ENCODE measurements at regions not wholly inside any gene's neighbourhood (a gene's known extent, or its start where the extent isn't known, plus 50 kb on each side); places are given as distances from the start of the nearest gene placed in this dataset.

GRCh38 chr4:112885897-112886296, 163.6 kb upstream of the ANK2 start:
- Histone ChIP-seq H3K4me1 (peaks cover 3% of the 10 kb centered on the region; the same call in 1 of the 2 replicates), H3K9me3 (no peaks in the 10 kb centered on the region), H3K4me3 (ENCODE audit: low read depth, low read length) (no peak overlapping the region), H3K27me3 (replicated peaks; ENCODE audit: control insufficient read depth, insufficient read depth, low read length) (no peaks in the 10 kb centered on the region), H3K36me3 (ENCODE audit: control insufficient read depth, insufficient read depth, low read length) (no peaks in the 10 kb centered on the region)
- H3K9me3 Mint-ChIP-seq (ENCODE audit: unreplicated experiment): no peaks in the 10 kb centered on the region
- no TSS peak for BruUV-seq (replicated peaks)
- no peaks in the 10 kb centered on the region for H3K36me3 Mint-ChIP-seq (ENCODE audit: insufficient read depth, unreplicated experiment)
- H3K4me1 Mint-ChIP-seq (ENCODE audit: low read depth, unreplicated experiment): no peaks in the 10 kb centered on the region
- H3K27ac Mint-ChIP-seq (ENCODE audit: unreplicated experiment): no peak overlapping the region
- intact Hi-C loops (cut with micrococcal nuclease; ENCODE audit: unreplicated experiment): no loop called here
- H3K4me3 Mint-ChIP-seq (ENCODE audit: unreplicated experiment): no peak overlapping the region
- TF ChIP-seq, protein P1, sequence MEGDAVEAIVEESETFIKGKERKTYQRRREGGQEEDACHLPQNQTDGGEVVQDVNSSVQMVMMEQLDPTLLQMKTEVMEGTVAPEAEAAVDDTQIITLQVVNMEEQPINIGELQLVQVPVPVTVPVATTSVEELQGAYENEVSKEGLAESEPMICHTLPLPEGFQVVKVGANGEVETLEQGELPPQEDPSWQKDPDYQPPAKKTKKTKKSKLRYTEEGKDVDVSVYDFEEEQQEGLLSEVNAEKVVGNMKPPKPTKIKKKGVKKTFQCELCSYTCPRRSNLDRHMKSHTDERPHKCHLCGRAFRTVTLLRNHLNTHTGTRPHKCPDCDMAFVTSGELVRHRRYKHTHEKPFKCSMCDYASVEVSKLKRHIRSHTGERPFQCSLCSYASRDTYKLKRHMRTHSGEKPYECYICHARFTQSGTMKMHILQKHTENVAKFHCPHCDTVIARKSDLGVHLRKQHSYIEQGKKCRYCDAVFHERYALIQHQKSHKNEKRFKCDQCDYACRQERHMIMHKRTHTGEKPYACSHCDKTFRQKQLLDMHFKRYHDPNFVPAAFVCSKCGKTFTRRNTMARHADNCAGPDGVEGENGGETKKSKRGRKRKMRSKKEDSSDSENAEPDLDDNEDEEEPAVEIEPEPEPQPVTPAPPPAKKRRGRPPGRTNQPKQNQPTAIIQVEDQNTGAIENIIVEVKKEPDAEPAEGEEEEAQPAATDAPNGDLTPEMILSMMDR (IDR thresholded peaks at IDR 0.05; ENCODE audit: insufficient read depth in 1 of 2, low read depth in 1 of 2, low read length in 1 of 2, severe bottlenecking in 1 of 2, unreplicated experiment in 1 of 2): no peak
- POLR2A ChIA-PET: interaction anchor here (1.0 kb wide), 1 partner anchor 10 kb away, joined by 3 read pairs; no protein-coding TSS in a partner anchor
- no peak for DNase-seq
- CTCF ChIA-PET: interaction anchor here (0.7 kb wide), 1 partner anchor 52 kb away, joined by 3 read pairs; no protein-coding TSS in a partner anchor
- no peaks in the 10 kb centered on the region for H3K27me3 Mint-ChIP-seq (ENCODE audit: insufficient read depth, unreplicated experiment)

DNA sequence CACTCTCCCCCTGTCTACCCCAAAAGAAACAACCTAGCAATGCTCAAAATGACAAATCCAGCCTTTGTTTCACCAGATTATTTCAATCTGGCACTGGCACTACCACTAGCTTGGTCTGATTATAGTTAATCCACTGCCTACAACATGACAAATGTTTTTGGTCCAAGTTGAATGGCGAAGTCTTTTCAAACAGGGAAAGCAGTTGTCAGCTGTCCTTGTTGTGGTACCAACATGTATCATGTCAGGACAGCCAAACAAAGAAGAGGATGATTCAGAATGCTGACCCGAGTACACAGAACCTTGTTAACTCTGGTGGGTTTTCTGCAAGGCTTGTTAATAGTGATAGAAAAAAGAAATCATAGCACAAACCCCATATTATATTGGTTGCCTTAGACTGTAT, 160.8 kb upstream of the ANK2 start:
- Mint-ChIP-seq H3K4me1 (ENCODE audit: low read depth, unreplicated experiment) (no peaks in the 10 kb centered on the region), H3K9me3 (ENCODE audit: unreplicated experiment) (no peaks in the 10 kb centered on the region), H3K36me3 (ENCODE audit: insufficient read depth, unreplicated experiment) (no peaks in the 10 kb centered on the region), H3K4me3 (ENCODE audit: unreplicated experiment) (no peak overlapping the region), H3K27me3 (ENCODE audit: insufficient read depth, unreplicated experiment) (no peaks in the 10 kb centered on the region), H3K27ac (ENCODE audit: unreplicated experiment) (no peak overlapping the region)
- intact Hi-C loops (cut with micrococcal nuclease; ENCODE audit: unreplicated experiment): no loop called here
- no TSS peak for BruUV-seq (replicated peaks)
- no peak overlapping the region for H3K4me3 ChIP-seq (ENCODE audit: low read depth, low read length)
- TF ChIP-seq, protein P1 (IDR thresholded peaks at IDR 0.05; ENCODE audit: insufficient read depth in 1 of 2, low read depth in 1 of 2, low read length in 1 of 2, severe bottlenecking in 1 of 2, unreplicated experiment in 1 of 2): no peak
- H3K27me3 ChIP-seq (replicated peaks; ENCODE audit: control insufficient read depth, insufficient read depth, low read length): no peaks in the 10 kb centered on the region
- no peaks in the 10 kb centered on the region for H3K9me3 ChIP-seq
- POLR2A ChIA-PET: no interaction called here
- no peaks in the 10 kb centered on the region for H3K36me3 ChIP-seq (ENCODE audit: control insufficient read depth, insufficient read depth, low read length)
- DNase-seq: no peak
- H3K4me1 ChIP-seq: peaks cover 3% of the 10 kb centered on the region; the same call in 1 of the 2 replicates
- CTCF ChIA-PET: no interaction called here

GRCh38 chr4:112889199-112889598, 160.3 kb upstream of the ANK2 start:
- Mint-ChIP-seq H3K9me3 (ENCODE audit: unreplicated experiment) (no peaks in the 10 kb centered on the region), H3K27ac (ENCODE audit: unreplicated experiment) (no peak overlapping the region), H3K36me3 (ENCODE audit: insufficient read depth, unreplicated experiment) (no peaks in the 10 kb centered on the region), H3K4me3 (ENCODE audit: unreplicated experiment) (no peak overlapping the region), H3K27me3 (ENCODE audit: insufficient read depth, unreplicated experiment) (no peaks in the 10 kb centered on the region), H3K4me1 (ENCODE audit: low read depth, unreplicated experiment) (no peaks in the 10 kb centered on the region)
- Histone ChIP-seq H3K27me3 (replicated peaks; ENCODE audit: control insufficient read depth, insufficient read depth, low read length) (no peaks in the 10 kb centered on the region), H3K36me3 (ENCODE audit: control insufficient read depth, insufficient read depth, low read length) (no peaks in the 10 kb centered on the region), H3K4me1 (peaks cover 3% of the 10 kb centered on the region; the same call in 1 of the 2 replicates), H3K9me3 (no peaks in the 10 kb centered on the region), H3K4me3 (ENCODE audit: low read depth, low read length) (no peak overlapping the region)
- intact Hi-C loops (cut with micrococcal nuclease; ENCODE audit: unreplicated experiment): no loop called here
- BruUV-seq (replicated peaks): no TSS peak
- POLR2A ChIA-PET: no interaction called here
- TF ChIP-seq, protein P1 (IDR thresholded peaks at IDR 0.05; ENCODE audit: insufficient read depth in 1 of 2, low read depth in 1 of 2, low read length in 1 of 2, severe bottlenecking in 1 of 2, unreplicated experiment in 1 of 2): no peak
- CTCF ChIA-PET: no interaction called here
- no peak for DNase-seq
